Esophagus squamous epithelium (tissue), 4 donors: ENCODE measurements at regions not wholly inside any gene's neighbourhood (a gene's known extent, or its start where the extent isn't known, plus 50 kb on each side); places are given as distances from the start of the nearest gene placed in this dataset.
"Not testable (repeated sequence)": the region's sequence is repeated elsewhere in the genome, so short reads cannot be mapped to it uniquely, and the experiment has no call there.

ENCODE experiments used
- CTCF ChIP-seq, 6 experiments: fragments of 450-650 bp in 4 of 6; fragments of 200-600 bp in 2 of 6; sonication (generic) in 2 of 6; IDR thresholded peaks; one replicate each; pipeline ENCODE4 v1.5.1; 2016 to 2019; ENCODE audit warnings: antibody characterized with exemption in 6 of 6, mild to moderate bottlenecking in 4 of 6, moderate library complexity in 4 of 6
- POLR2A ChIP-seq, 4 donors: fragments of 450-650 bp; IDR thresholded peaks; one replicate each; pipeline ENCODE4 v1.6.1; 2017; ENCODE audit warnings: antibody characterized with exemption in 4 of 4, mild to moderate bottlenecking in 4 of 4, moderate library complexity in 3 of 4

GRCh38 chr7:149966444-149966843, 92.7 kb downstream of the ATP6V0E2 start:
- not testable (repeated sequence) for TF ChIP-seq CTCF, POLR2A (IDR thresholded peaks at IDR 0.05)
